ENCODE measurements at regions not wholly inside any gene's neighbourhood (a gene's known extent, or its start where the extent isn't known, plus 50 kb on each side); places are given as distances from the start of the nearest gene placed in this dataset.

GRCh38 chr16:10232757-10233156 lies 50.5 kb upstream of the GRIN2A start:
- Histone ChIP-seq H3K27ac (ENCODE audit: low read depth in 1 of 2, low read length in 1 of 2) (no peak overlapping the region), H3K4me1 (ENCODE audit: control insufficient read depth in 2 of 2, insufficient read depth in 2 of 2, low read length in 2 of 2) (peaks cover 15 to 17% of the 10 kb centered on the region in 2 donors), H3K9me3 (ENCODE audit: control insufficient read depth in 2 of 2, insufficient read depth in 1 of 2, low read length in 1 of 2) (peaks cover 0 to 5% of the 10 kb centered on the region in 2 donors), H3K4me3 (ENCODE audit: low read length in 2 of 2) (no peak overlapping the region), H3K36me3 (ENCODE audit: control insufficient read depth in 2 of 2, insufficient read depth in 2 of 2, low read length in 1 of 2) (no peaks in the 10 kb centered on the region), H3K27me3 (ENCODE audit: control insufficient read depth in 2 of 2, insufficient read depth in 1 of 2, low read length in 1 of 2) (peaks cover 0 to 2% of the 10 kb centered on the region in 2 donors)
- DNase-seq (ENCODE audit: low read depth in 6 of 9, low spot score in 9 of 9), result no peak
- WGBS, result 97% methylated on average over 1 of the region's 1 CpG

DNA sequence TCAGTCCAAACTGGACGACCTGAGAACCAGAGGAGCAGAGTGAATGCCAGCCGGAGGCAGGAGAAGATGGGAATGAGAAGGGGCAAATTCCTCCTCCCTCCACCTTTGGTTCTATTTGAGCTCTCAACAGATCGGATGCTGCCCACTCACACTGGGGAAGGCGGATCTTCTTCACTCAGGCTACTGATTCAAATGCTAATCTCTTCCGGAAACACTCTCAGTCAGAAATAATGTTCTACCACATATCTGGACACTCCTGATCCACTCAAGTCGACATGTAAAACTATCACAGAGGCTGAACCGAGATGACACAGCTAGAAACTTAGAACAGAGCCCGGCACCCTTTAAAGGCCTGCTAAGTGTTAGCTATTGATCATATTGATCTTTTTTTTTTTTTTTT lies 57.4 kb upstream of the GRIN2A start:
- DNase-seq (ENCODE audit: low read depth in 6 of 9, low spot score in 9 of 9), result no peak
- Histone ChIP-seq H3K36me3 (ENCODE audit: control insufficient read depth in 2 of 2, insufficient read depth in 2 of 2, low read length in 1 of 2) (no peaks in the 10 kb centered on the region), H3K27me3 (ENCODE audit: control insufficient read depth in 2 of 2, insufficient read depth in 1 of 2, low read length in 1 of 2) (peaks cover 0 to under 1% of the 10 kb centered on the region in 2 donors), H3K27ac (ENCODE audit: low read depth in 1 of 2, low read length in 1 of 2) (no peak overlapping the region), H3K4me1 (ENCODE audit: control insufficient read depth in 2 of 2, insufficient read depth in 2 of 2, low read length in 2 of 2) (no peaks in the 10 kb centered on the region), H3K9me3 (ENCODE audit: control insufficient read depth in 2 of 2, insufficient read depth in 1 of 2, low read length in 1 of 2) (no peaks in the 10 kb centered on the region), H3K4me3 (ENCODE audit: low read length in 2 of 2) (no peak overlapping the region)
- 95% methylated on average over 8 of the region's 8 CpGs for WGBS

GRCh38 chr16:10240854-10241613 lies 58.8 kb upstream of the GRIN2A start:
- H3K27ac ChIP-seq (ENCODE audit: low read depth in 1 of 2, low read length in 1 of 2), result no peak overlapping the region
- H3K27me3 ChIP-seq (ENCODE audit: control insufficient read depth in 2 of 2, insufficient read depth in 1 of 2, low read length in 1 of 2), result peaks cover 0 to 5% of the 10 kb centered on the region in 2 donors
- 83% methylated on average over 7 of the region's 7 CpGs for WGBS
- no peaks in the 10 kb centered on the region for H3K36me3 ChIP-seq (ENCODE audit: control insufficient read depth in 2 of 2, insufficient read depth in 2 of 2, low read length in 1 of 2)
- no peaks in the 10 kb centered on the region for H3K9me3 ChIP-seq (ENCODE audit: control insufficient read depth in 2 of 2, insufficient read depth in 1 of 2, low read length in 1 of 2)
- no peak for DNase-seq (ENCODE audit: low read depth in 6 of 9, low spot score in 9 of 9)
- H3K4me1 ChIP-seq (ENCODE audit: control insufficient read depth in 2 of 2, insufficient read depth in 2 of 2, low read length in 2 of 2), result no peaks in the 10 kb centered on the region
- H3K4me3 ChIP-seq (ENCODE audit: low read length in 2 of 2), result no peak overlapping the region

- WGBS, result 88% methylated on average over 2 of the region's 2 CpGs
- no peak overlapping the region for H3K27ac ChIP-seq (ENCODE audit: low read depth in 1 of 2, low read length in 1 of 2)
- peaks cover 0 to 5% of the 10 kb centered on the region in 2 donors for H3K27me3 ChIP-seq (ENCODE audit: control insufficient read depth in 2 of 2, insufficient read depth in 1 of 2, low read length in 1 of 2)
- H3K4me1 ChIP-seq (ENCODE audit: control insufficient read depth in 2 of 2, insufficient read depth in 2 of 2, low read length in 2 of 2), result no peaks in the 10 kb centered on the region
- no peak overlapping the region for H3K4me3 ChIP-seq (ENCODE audit: low read length in 2 of 2)
- no peak for DNase-seq (ENCODE audit: low read depth in 6 of 9, low spot score in 9 of 9)
- H3K9me3 ChIP-seq (ENCODE audit: control insufficient read depth in 2 of 2, insufficient read depth in 1 of 2, low read length in 1 of 2), result no peaks in the 10 kb centered on the region
- H3K36me3 ChIP-seq (ENCODE audit: control insufficient read depth in 2 of 2, insufficient read depth in 2 of 2, low read length in 1 of 2), result no peaks in the 10 kb centered on the region
Measured at GRCh38 chr16:10242097-10242496, 59.9 kb upstream of the GRIN2A start.

- H3K4me1 ChIP-seq (ENCODE audit: control insufficient read depth in 2 of 2, insufficient read depth in 2 of 2, low read length in 2 of 2), result no peaks in the 10 kb centered on the region
- H3K27ac ChIP-seq (ENCODE audit: low read depth in 1 of 2, low read length in 1 of 2), result no peak overlapping the region
- no peaks in the 10 kb centered on the region for H3K9me3 ChIP-seq (ENCODE audit: control insufficient read depth in 2 of 2, insufficient read depth in 1 of 2, low read length in 1 of 2)
- no peaks in the 10 kb centered on the region for H3K36me3 ChIP-seq (ENCODE audit: control insufficient read depth in 2 of 2, insufficient read depth in 2 of 2, low read length in 1 of 2)
- peaks cover 0 to 5% of the 10 kb centered on the region in 2 donors for H3K27me3 ChIP-seq (ENCODE audit: control insufficient read depth in 2 of 2, insufficient read depth in 1 of 2, low read length in 1 of 2)
- WGBS, result 75% methylated on average over 6 of the region's 6 CpGs
- DNase-seq (ENCODE audit: low read depth in 6 of 9, low spot score in 9 of 9), result no peak
- no peak overlapping the region for H3K4me3 ChIP-seq (ENCODE audit: low read length in 2 of 2)
Measured at GRCh38 chr16:10242916-10243315, 60.7 kb upstream of the GRIN2A start.

DNA sequence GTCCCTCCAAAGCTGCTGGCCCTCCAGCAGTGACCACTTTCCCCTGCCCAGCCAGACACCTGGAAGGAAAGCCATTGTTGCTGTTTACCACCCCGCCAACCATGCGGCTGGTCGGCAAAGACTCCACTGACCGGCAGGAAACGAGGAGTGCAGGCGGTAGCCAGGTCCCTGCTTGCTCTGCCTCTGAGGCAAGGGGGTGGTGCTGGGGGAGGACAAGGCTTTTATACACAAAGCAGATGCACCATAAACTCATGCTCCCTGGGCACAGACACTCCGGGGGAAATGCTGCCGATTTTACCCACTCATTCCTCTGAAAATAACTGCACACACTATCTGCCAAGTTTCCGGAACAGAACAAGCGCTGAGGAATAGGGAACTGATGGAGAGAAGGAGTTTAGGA lies 62.8 kb upstream of the GRIN2A start:
- 81% methylated on average over 10 of the region's 10 CpGs for WGBS
- no peaks in the 10 kb centered on the region for H3K36me3 ChIP-seq (ENCODE audit: control insufficient read depth in 2 of 2, insufficient read depth in 2 of 2, low read length in 1 of 2)
- no peaks in the 10 kb centered on the region for H3K9me3 ChIP-seq (ENCODE audit: control insufficient read depth in 2 of 2, insufficient read depth in 1 of 2, low read length in 1 of 2)
- DNase-seq (ENCODE audit: low read depth in 6 of 9, low spot score in 9 of 9), result no peak
- H3K27me3 ChIP-seq (ENCODE audit: control insufficient read depth in 2 of 2, insufficient read depth in 1 of 2, low read length in 1 of 2), result peaks cover 0 to 5% of the 10 kb centered on the region in 2 donors
- H3K27ac ChIP-seq (ENCODE audit: low read depth in 1 of 2, low read length in 1 of 2), result no peak overlapping the region
- no peak overlapping the region for H3K4me3 ChIP-seq (ENCODE audit: low read length in 2 of 2)
- no peaks in the 10 kb centered on the region for H3K4me1 ChIP-seq (ENCODE audit: control insufficient read depth in 2 of 2, insufficient read depth in 2 of 2, low read length in 2 of 2)

DNA sequence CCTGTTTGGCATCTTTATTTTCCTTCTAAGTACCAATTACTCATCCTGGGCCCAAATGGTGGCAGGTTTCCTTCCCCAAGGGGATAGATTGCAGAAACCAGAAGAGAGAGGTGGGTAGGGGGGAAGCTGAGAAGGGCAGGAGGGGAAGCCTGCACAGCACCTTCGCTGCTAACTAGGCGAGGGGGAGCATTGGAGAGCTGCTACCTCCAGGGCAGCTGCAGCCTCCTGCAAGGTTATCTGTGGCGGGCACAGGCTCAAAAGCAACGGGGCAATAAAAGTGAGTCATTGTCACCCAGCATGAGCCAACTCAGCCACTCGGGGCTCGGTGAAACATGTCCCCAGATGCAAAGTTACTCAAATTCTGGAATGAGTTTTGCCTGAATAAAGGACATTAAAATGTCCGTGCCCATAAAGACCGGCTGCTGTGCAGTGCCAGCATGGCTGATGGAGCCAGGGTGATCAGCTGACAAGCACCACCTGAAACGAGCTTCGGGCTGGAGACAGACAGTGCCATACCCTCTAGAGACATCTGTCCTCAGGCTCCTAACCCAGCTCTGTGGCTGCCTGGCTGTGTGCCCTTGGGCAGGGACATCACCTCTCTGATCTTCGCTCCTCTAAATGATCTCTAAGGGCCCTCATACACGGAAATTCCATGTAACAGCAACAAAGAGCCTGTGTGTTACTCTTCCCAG lies 68.1 kb upstream of the GRIN2A start:
- Histone ChIP-seq H3K4me1 (ENCODE audit: control insufficient read depth in 2 of 2, insufficient read depth in 2 of 2, low read length in 2 of 2) (peaks cover 6 to 12% of the 10 kb centered on the region in 2 donors), H3K27me3 (ENCODE audit: control insufficient read depth in 2 of 2, insufficient read depth in 1 of 2, low read length in 1 of 2) (peaks cover 0 to 2% of the 10 kb centered on the region in 2 donors), H3K27ac (ENCODE audit: low read depth in 1 of 2, low read length in 1 of 2) (no peak overlapping the region), H3K4me3 (ENCODE audit: low read length in 2 of 2) (no peak overlapping the region), H3K9me3 (ENCODE audit: control insufficient read depth in 2 of 2, insufficient read depth in 1 of 2, low read length in 1 of 2) (no peaks in the 10 kb centered on the region), H3K36me3 (ENCODE audit: control insufficient read depth in 2 of 2, insufficient read depth in 2 of 2, low read length in 1 of 2) (no peaks in the 10 kb centered on the region)
- no peak for DNase-seq (ENCODE audit: low read depth in 6 of 9, low spot score in 9 of 9)
- 79% methylated on average over 12 of the region's 12 CpGs for WGBS

DNA sequence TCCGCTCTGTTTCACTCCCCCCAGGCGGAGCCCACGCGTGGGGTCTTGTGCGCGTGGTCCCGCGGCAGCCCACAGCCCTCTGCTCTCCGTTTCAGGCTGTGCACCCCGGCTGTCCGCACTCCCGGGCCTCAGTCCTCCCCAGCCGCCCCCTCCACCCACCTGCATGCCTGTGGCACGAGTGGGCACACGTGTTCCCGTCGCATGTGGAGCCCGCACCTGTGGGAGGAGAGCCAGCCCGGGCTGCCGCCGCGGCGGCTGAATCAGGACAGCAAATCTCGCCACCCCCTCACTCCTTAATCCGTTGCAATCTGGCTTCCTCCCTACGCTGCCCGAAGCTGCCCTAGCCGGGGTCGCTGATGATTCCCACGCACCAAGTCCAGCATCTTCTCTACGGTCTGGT lies 69.9 kb upstream of the GRIN2A start:
- no peak for DNase-seq (ENCODE audit: low read depth in 6 of 9, low spot score in 9 of 9)
- Histone ChIP-seq H3K4me3 (ENCODE audit: low read length in 2 of 2) (no peak overlapping the region), H3K27me3 (ENCODE audit: control insufficient read depth in 2 of 2, insufficient read depth in 1 of 2, low read length in 1 of 2) (peaks cover 0 to 2% of the 10 kb centered on the region in 2 donors), H3K27ac (ENCODE audit: low read depth in 1 of 2, low read length in 1 of 2) (no peak overlapping the region), H3K36me3 (ENCODE audit: control insufficient read depth in 2 of 2, insufficient read depth in 2 of 2, low read length in 1 of 2) (no peaks in the 10 kb centered on the region), H3K9me3 (ENCODE audit: control insufficient read depth in 2 of 2, insufficient read depth in 1 of 2, low read length in 1 of 2) (no peaks in the 10 kb centered on the region), H3K4me1 (ENCODE audit: control insufficient read depth in 2 of 2, insufficient read depth in 2 of 2, low read length in 2 of 2) (peaks cover 6 to 19% of the 10 kb centered on the region in 2 donors)
- WGBS, result 95% methylated on average over 31 of the region's 31 CpGs

DNA sequence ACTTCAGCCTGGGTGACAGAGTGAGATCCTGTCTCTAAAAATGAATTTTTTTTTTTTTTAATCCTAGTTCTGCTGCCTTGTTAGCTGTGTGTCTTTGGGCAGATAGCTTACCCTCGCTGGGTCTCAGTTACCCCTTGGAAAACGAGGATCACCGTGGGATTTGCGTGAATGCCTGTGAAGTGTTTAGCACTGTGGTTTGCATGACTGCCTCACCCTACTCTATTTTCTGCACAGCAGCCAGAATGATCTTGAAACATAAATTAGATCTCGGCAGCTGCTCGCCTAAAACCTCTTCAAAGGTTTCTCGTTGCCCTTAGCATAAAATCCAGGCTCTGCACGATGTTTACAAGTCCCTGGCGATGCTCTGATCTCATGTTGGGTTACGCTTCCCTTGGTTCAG lies 71.2 kb upstream of the GRIN2A start:
- 48% methylated on average over 10 of the region's 10 CpGs for WGBS
- no peak overlapping the region for H3K27ac ChIP-seq (ENCODE audit: low read depth in 1 of 2, low read length in 1 of 2)
- no peak overlapping the region for H3K4me3 ChIP-seq (ENCODE audit: low read length in 2 of 2)
- no peaks in the 10 kb centered on the region for H3K36me3 ChIP-seq (ENCODE audit: control insufficient read depth in 2 of 2, insufficient read depth in 2 of 2, low read length in 1 of 2)
- peak in 3 of 9 donors; percentile 24 to 55 (median 26) for DNase-seq (ENCODE audit: low read depth in 6 of 9, low spot score in 9 of 9)
- H3K27me3 ChIP-seq (ENCODE audit: control insufficient read depth in 2 of 2, insufficient read depth in 1 of 2, low read length in 1 of 2), result peaks cover 0 to 2% of the 10 kb centered on the region in 2 donors
- H3K9me3 ChIP-seq (ENCODE audit: control insufficient read depth in 2 of 2, insufficient read depth in 1 of 2, low read length in 1 of 2), result no peaks in the 10 kb centered on the region
- peaks cover 6 to 23% of the 10 kb centered on the region in 2 donors for H3K4me1 ChIP-seq (ENCODE audit: control insufficient read depth in 2 of 2, insufficient read depth in 2 of 2, low read length in 2 of 2)
